ENCODE measurements at regions not wholly inside any gene's neighbourhood (a gene's known extent, or its start where the extent isn't known, plus 50 kb on each side); places are given as distances from the start of the nearest gene placed in this dataset.

GRCh38 chr4:147355032-147355656 is 125.8 kb upstream of the EDNRA start:
- FAIRE-seq (no peak), DNase-seq (ENCODE audit: insufficient read length) (no peak)
- no peak for TF ChIP-seq POLR2AphosphoS5 (IDR thresholded peaks at IDR 0.05; ENCODE audit: low read depth, low read length)
- TF ChIP-seq TAF1 (IDR thresholded peaks at IDR 0.05; ENCODE audit: borderline replicate concordance, low read depth, low read length), result no peak
- TF ChIP-seq POLR2A (IDR thresholded peaks at IDR 0.05; ENCODE audit: low read depth, low read length), result no peak

GRCh38 chr4:147355847-147356246 is 125.0 kb upstream of the EDNRA start:
- no peak for TF ChIP-seq TAF1 (IDR thresholded peaks at IDR 0.05; ENCODE audit: borderline replicate concordance, low read depth, low read length)
- no peak for TF ChIP-seq POLR2A (IDR thresholded peaks at IDR 0.05; ENCODE audit: low read depth, low read length)
- TF ChIP-seq POLR2AphosphoS5 (IDR thresholded peaks at IDR 0.05; ENCODE audit: low read depth, low read length), result no peak
- no peak for DNase-seq (ENCODE audit: insufficient read length)
- FAIRE-seq, result no peak

- no peak for FAIRE-seq
- no peak for DNase-seq (ENCODE audit: insufficient read length)
- no peak for TF ChIP-seq TAF1 (IDR thresholded peaks at IDR 0.05; ENCODE audit: borderline replicate concordance, low read depth, low read length)
- no peak for TF ChIP-seq POLR2A (IDR thresholded peaks at IDR 0.05; ENCODE audit: low read depth, low read length)
- no peak for TF ChIP-seq POLR2AphosphoS5 (IDR thresholded peaks at IDR 0.05; ENCODE audit: low read depth, low read length)
Observed at GRCh38 chr4:147360301-147360700, 120.6 kb upstream of the EDNRA start.

GRCh38 chr4:147361726-147362125 is 119.2 kb upstream of the EDNRA start:
- DNase-seq (ENCODE audit: insufficient read length) (no peak), FAIRE-seq (no peak)

GRCh38 chr4:147362938-147363337 is 118.0 kb upstream of the EDNRA start:
- no peak for FAIRE-seq
- TF ChIP-seq TAF1 (IDR thresholded peaks at IDR 0.05; ENCODE audit: borderline replicate concordance, low read depth, low read length) (no peak), POLR2A (IDR thresholded peaks at IDR 0.05; ENCODE audit: low read depth, low read length) (no peak), POLR2AphosphoS5 (IDR thresholded peaks at IDR 0.05; ENCODE audit: low read depth, low read length) (no peak)
- no peak for DNase-seq (ENCODE audit: insufficient read length)

More at GRCh38 chr4:147361726-147362125, 119.2 kb upstream of the EDNRA start:
- TF ChIP-seq TAF1 (IDR thresholded peaks at IDR 0.05; ENCODE audit: borderline replicate concordance, low read depth, low read length) (no peak), POLR2AphosphoS5 (IDR thresholded peaks at IDR 0.05; ENCODE audit: low read depth, low read length) (no peak), POLR2A (IDR thresholded peaks at IDR 0.05; ENCODE audit: low read depth, low read length) (no peak)

- DNase-seq (ENCODE audit: insufficient read length) (no peak), FAIRE-seq (no peak)
- TF ChIP-seq POLR2A (IDR thresholded peaks at IDR 0.05; ENCODE audit: low read depth, low read length) (no peak), POLR2AphosphoS5 (IDR thresholded peaks at IDR 0.05; ENCODE audit: low read depth, low read length) (no peak), TAF1 (IDR thresholded peaks at IDR 0.05; ENCODE audit: borderline replicate concordance, low read depth, low read length) (no peak)
Observed at GRCh38 chr4:147363514-147363913, 117.4 kb upstream of the EDNRA start.

GRCh38 chr4:147365396-147365795 is 115.5 kb upstream of the EDNRA start:
- TF ChIP-seq POLR2AphosphoS5 (IDR thresholded peaks at IDR 0.05; ENCODE audit: low read depth, low read length) (no peak), POLR2A (IDR thresholded peaks at IDR 0.05; ENCODE audit: low read depth, low read length) (no peak), TAF1 (IDR thresholded peaks at IDR 0.05; ENCODE audit: borderline replicate concordance, low read depth, low read length) (no peak)
- FAIRE-seq (no peak), DNase-seq (ENCODE audit: insufficient read length) (no peak)

- FAIRE-seq (no peak), DNase-seq (ENCODE audit: insufficient read length) (no peak)
Observed at GRCh38 chr4:147366164-147366563, 114.7 kb upstream of the EDNRA start.

GRCh38 chr4:147367891-147368290 is 113.0 kb upstream of the EDNRA start:
- FAIRE-seq (no peak), DNase-seq (ENCODE audit: insufficient read length) (no peak)
- TF ChIP-seq TAF1 (IDR thresholded peaks at IDR 0.05; ENCODE audit: borderline replicate concordance, low read depth, low read length) (no peak), POLR2AphosphoS5 (IDR thresholded peaks at IDR 0.05; ENCODE audit: low read depth, low read length) (no peak)

More at GRCh38 chr4:147366164-147366563, 114.7 kb upstream of the EDNRA start:
- TF ChIP-seq POLR2AphosphoS5 (IDR thresholded peaks at IDR 0.05; ENCODE audit: low read depth, low read length) (no peak), POLR2A (IDR thresholded peaks at IDR 0.05; ENCODE audit: low read depth, low read length) (no peak), TAF1 (IDR thresholded peaks at IDR 0.05; ENCODE audit: borderline replicate concordance, low read depth, low read length) (no peak)

- no peak for TF ChIP-seq TAF1 (IDR thresholded peaks at IDR 0.05; ENCODE audit: borderline replicate concordance, low read depth, low read length)
- DNase-seq (ENCODE audit: insufficient read length), result no peak
- FAIRE-seq, result no peak
Observed at GRCh38 chr4:147368948-147369347, 111.9 kb upstream of the EDNRA start.

- DNase-seq (ENCODE audit: insufficient read length) (no peak), FAIRE-seq (no peak)
- TF ChIP-seq POLR2AphosphoS5 (IDR thresholded peaks at IDR 0.05; ENCODE audit: low read depth, low read length) (no peak), TAF1 (IDR thresholded peaks at IDR 0.05; ENCODE audit: borderline replicate concordance, low read depth, low read length) (no peak), POLR2A (IDR thresholded peaks at IDR 0.05; ENCODE audit: low read depth, low read length) (no peak)
Observed at GRCh38 chr4:147370473-147370872, 110.4 kb upstream of the EDNRA start.

- TF ChIP-seq TAF1 (IDR thresholded peaks at IDR 0.05; ENCODE audit: borderline replicate concordance, low read depth, low read length) (no peak), POLR2AphosphoS5 (IDR thresholded peaks at IDR 0.05; ENCODE audit: low read depth, low read length) (no peak), POLR2A (IDR thresholded peaks at IDR 0.05; ENCODE audit: low read depth, low read length) (no peak)
- FAIRE-seq (no peak), DNase-seq (ENCODE audit: insufficient read length) (no peak)
Observed at GRCh38 chr4:147370881-147371280, 110.0 kb upstream of the EDNRA start.

All from GM12892 (cell line).